GM18508 (cell line): ENCODE measurements at regions not wholly inside any gene's neighbourhood (a gene's known extent, or its start where the extent isn't known, plus 50 kb on each side); places are given as distances from the start of the nearest gene placed in this dataset.
A peak's percentile ranks its signal among the peaks of the same experiment; 100 is the strongest.

Source experiments
- ATAC-seq: cut with Tn5 transposase; IDR thresholded peaks from one replicate; pipeline ENCODE4 v1.9.1; 2021; ENCODE audit warnings: moderate number of reproducible peaks; ENCODE audit not compliant: insufficient read depth, unreplicated experiment

GRCh38 chr5:143571642-143572624 is 168.4 kb upstream of the NR3C1 start:
- ATAC-seq = no peak

DNA sequence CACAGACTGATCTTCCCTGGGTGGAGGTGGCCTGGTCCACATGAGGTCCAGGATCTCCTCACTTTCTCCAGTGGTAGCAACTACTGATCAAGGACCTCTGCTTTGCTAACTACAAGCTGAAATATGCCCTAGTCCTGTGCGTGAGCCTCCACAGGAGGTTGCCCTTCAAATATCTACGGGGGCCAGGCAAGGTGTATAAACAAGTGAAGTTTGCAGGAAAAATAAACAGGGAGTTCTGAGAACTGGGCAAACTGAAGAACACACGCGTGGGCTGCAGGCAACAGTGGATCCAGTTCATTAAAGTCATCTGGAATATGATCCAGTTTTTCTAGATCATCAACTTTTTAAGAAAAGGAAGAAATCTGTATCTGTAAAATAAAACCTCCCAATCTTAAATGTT is 167.5 kb upstream of the NR3C1 start:
- no peak for ATAC-seq

DNA sequence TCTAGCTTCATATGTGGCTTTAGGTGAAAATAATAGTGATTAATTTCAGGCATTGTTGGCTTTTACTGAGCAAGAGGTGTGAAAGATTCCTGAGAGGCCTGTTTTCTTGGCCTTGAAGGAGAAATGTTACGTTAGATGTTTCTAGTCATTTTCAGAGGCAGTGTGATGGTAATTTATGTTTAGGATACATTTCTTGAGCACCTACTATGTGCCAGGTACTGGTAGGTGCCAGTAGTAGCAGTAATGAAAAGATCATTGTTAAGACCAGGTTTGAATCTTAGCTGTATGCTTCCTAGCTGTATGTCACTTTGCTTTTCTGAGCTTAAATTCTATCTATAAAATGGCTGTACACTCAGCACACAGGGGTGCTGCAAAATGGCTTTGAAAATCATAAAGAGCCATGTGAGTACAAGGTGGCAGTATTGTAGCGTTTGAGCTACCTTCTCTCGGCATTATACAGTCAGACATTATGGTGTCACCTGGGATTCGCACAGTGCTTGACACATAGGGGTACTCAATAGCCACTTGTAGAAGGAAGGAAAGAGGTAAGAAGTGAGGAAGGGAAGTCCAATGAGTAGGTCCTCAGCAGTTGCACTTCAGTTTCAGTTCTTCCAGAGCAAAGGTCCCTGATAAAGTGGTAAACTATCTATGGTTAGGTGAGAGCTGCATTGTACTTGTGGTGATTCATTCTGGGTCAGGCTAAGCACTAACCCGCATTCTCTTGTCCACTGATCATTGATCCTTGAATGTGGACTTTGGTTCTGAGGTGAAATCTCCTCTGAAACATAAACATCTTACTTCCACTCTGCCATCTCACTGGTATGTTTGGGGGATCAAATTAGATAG is 166.5 kb upstream of the NR3C1 start:
- no peak for ATAC-seq

DNA sequence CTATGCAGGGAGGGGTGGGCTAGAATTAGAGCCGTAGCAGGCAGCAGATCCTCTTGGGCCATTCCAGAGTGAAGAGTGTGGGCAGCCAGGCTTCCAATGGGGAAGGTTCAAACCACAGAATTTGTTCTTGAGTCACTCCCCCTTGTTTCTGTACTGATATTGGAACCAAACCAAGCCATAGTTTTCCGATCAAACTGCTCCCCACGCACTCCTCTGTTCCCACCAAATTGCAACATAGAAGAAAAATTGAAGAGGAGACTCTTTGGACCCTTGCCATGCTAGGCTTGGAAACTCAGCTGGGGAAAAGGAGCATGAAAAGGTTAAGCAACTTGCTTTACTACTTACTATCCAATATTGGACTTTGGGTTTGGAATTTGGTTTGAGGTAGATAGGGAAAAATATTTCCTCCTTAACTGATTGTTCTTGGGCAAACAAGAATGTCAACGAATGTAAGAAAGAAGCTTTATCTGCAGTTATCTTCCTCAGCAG is 165.8 kb upstream of the NR3C1 start:
- ATAC-seq = no peak

DNA sequence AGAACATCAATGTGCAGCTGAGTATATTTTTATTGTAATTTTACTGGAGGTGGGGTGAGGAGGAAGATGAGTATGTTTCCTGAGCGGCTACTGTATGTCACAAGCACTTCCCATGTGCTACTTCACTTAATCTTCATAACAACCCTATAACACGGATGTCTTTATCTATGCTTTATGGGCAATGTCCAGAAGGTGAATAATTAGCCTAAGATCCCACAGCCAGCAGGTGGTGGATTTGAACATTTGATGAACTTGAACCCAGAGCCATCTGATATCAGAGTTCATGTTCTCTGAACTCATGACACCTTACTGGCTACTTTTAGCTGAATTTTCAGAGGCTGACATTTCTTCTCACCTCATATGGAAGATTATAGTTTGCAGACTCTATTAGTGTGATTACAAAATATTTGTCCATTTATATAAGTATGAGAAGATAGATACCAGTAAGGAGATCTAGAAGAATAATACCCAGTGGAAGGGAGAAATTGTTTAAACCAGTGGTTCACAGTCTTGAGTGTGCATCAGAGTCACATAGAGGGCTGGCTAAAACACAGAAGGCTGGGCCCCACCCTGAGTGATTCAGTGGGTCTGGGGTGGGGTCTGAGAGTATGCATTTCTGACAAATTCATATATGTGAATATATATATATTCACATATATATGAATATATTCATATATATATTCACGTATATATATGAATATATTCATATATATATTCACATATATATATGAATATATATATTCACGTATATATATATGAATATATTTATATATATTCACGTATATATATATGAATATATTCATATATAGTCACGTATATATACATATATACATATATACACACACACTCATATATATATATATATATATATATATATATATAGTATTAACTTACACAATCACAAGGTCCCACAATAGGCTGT is 164.4 kb upstream of the NR3C1 start:
- ATAC-seq = no peak

- ATAC-seq = no peak
Observed at GRCh38 chr5:143566139-143566538, 162.7 kb upstream of the NR3C1 start.

GRCh38 chr5:143564417-143564816 is 160.9 kb upstream of the NR3C1 start:
- peak; percentile 99 for ATAC-seq

DNA sequence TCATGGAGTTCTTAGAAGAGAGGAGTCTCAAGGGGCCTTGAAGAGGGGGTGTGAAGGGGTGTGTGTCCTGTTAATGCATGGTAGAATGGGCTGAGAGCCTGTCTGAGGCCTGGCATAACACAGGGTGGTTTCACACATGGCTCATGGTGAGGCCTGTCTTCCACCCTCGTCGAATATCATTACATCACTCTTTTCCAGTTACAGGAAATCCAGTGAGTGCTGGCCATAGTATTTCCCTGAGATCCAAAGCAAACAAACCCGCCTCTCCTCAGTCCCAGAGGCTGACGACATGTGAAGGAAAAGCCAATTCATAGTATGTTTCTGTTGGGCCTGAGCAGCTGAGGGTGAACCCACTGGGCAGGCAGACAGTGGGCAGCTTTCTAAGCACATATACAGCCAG is 159.4 kb upstream of the NR3C1 start:
- no peak for ATAC-seq

DNA sequence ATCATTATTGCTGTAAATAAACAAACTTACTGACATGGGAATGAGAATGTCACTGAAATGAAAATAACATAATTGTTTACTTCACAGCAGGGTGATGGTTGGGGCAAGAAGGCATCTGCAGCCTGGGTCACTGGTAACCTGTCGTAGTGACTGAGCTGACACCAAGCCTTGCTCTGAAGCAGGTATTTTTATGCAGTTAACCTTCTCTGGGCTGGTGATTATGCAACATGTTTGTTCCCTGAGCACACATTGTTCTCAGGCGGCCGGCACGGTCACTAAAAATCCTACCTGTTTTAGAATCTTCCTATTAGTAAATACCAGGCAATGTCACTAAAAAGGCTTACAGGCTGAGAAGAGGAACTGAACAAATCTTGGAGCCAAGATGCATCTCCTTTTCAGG is 157.7 kb upstream of the NR3C1 start:
- ATAC-seq = no peak

DNA sequence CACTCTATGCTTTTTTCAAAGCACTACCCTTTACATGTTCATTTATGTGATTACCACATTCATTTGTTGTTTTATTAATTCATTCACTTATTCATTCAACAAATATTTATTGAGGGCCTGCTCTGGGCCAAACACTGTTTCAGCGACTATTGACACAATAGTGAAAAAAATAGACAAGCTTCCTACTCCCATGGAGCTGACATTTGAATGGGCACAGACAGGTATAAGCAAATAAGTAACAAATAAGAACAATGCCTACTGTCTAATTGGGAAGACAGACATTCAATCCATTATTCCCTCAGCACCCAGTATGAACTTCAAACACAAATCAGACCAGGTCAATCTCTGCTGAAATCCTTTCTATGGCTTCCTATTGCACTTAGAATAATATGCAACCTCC is 156.9 kb upstream of the NR3C1 start:
- no peak for ATAC-seq

DNA sequence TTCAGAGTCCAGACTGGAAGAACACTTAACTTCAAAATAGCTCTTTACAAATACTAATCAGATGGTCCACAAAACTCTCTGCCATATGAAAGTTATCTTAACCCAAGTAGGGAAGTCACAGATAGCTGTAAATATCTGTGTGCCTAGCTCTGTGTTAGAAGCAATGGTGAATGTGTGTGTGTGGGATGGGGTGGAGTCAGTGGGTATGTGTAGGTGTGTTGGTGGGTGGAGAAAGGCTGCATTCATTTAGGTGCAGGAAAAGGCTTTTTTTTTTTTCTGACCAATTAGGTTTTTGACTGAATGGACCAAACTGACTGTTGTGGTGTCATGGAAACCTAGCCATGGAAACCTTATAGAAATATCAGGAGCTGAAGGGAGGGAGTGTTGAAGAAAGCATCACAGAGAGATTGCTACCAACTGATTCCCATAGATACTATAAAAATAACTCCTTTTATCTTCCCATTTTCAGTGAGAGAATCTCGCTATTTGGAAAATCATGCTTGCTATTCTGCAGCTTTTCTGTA is 156.2 kb upstream of the NR3C1 start:
- ATAC-seq = no peak

- no peak for ATAC-seq
Observed at GRCh38 chr5:143558048-143558447, 154.6 kb upstream of the NR3C1 start.

DNA sequence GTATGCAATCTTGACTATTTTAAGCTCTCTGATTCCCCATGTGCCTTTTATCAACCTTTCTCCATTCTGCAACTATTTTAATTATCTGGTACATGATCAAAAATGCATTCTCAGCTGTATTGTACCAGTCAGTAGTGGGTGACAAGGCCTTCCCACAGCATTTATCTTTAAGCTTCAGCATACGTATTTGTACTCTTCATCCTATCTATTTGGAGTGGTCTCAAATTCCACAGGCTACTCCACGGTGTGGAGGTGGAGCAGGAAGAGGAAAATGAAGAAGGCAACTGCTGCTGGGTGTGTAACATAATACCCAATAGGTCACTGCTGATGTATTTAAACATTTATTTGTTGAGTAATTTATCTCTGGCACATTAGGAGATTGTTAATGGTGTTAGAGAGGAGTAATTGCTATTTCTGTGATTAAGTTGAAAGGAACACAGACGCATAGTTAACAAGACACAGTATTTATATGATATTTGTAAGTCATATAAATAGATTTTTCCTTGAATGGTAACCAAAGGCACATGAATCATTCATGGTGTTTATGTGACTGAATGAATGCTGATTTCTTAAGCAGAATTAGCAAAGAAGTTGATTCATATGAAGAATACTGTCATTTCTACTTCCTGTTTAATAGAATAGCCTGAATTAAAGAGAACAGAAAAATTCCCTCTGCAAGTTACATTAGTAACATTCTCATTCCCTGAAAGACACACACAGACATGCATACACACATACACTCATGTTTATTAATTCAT is 153.8 kb upstream of the NR3C1 start:
- no peak for ATAC-seq

- no peak for ATAC-seq
Observed at GRCh38 chr5:143554918-143555477, 151.5 kb upstream of the NR3C1 start.

- no peak for ATAC-seq
Observed at GRCh38 chr5:143554187-143554717, 150.8 kb upstream of the NR3C1 start.

DNA sequence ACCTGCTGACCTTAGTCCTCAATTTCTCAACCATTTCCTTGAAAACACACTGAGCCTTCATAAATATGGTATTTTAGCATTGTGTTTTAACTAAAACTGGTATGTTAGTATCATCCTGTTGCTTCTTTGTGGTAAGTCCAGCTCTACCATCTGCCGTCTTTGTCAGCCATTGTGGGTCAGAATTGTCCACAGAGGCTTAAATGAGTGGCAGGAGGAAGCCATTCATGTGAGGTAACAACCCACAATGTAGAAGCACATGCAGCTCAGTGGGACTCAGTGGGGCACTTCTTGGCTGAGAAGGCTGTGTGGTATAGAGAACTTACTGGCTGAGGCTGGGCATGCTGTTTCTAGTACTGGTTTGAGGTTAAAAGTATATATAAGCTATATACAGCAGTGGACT is 149.2 kb upstream of the NR3C1 start:
- ATAC-seq = no peak

DNA sequence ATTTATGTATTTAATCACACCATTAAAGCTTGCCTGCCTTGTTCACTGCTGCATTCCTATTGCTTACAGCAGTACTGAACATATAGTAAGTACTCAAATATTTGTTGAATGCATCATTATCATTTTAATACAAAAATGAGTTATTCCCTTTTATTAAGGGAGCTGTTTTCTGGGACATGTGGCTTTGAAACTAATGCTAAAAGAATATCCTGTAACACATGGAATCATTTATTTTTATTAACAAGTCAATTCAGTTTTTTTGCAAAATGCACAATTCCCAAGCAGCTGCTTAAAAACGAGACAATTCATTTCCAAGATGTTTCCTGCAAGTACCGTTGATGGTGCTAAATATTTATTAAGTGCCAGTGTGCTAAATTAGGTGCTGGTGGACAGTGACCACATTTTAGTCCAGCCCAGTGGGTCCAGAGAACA is 148.3 kb upstream of the NR3C1 start:
- ATAC-seq = no peak

GRCh38 chr5:143550986-143551630 is 147.6 kb upstream of the NR3C1 start:
- no peak for ATAC-seq
